Activated B cell treated with CpG ODN at 0.5 μM for 24 hours (primary cell): ENCODE measurements at regions not wholly inside any gene's neighbourhood (a gene's known extent, or its start where the extent isn't known, plus 50 kb on each side); places are given as distances from the start of the nearest gene placed in this dataset.

ENCODE experiments used
- ATAC-seq: fragments of 200-7000 bp; cut with Tn5 transposase; one replicate; pipeline ENCODE4 v1.10.0; 2021; ENCODE audit warnings: low read depth, mild to moderate bottlenecking, moderate library complexity
- CTCF ChIA-PET: fragments of 350-600 bp; sonication (Branson Sonifier 250); formaldehyde crosslinking; loops from one replicate; lab custom pipeline; 2021; ENCODE audit warnings: antibody characterized with exemption; lab: Charles Lee
- POLR2A ChIA-PET: fragments of 350-600 bp; sonication (Branson Sonifier 250); formaldehyde crosslinking; loops from one replicate; lab custom pipeline; 2021; ENCODE audit warnings: antibody characterized with exemption; lab: Charles Lee
- DNase-seq: peaks from one replicate; pipeline ENCODE4 v3.0.0; 2022
- H3K27ac Mint-ChIP-seq: one replicate; pipeline ENCODE4 v1.8.0; 2020; ENCODE audit warnings: mixed read lengths
- H3K27me3 Mint-ChIP-seq: one replicate; pipeline ENCODE4 v1.8.0; 2021; ENCODE audit warnings: mixed read lengths
- H3K36me3 Mint-ChIP-seq: one replicate; pipeline ENCODE4 v1.8.0; 2021; ENCODE audit warnings: low read depth, mixed read lengths
- H3K4me1 Mint-ChIP-seq: one replicate; pipeline ENCODE4 v1.8.0; 2021; ENCODE audit warnings: mixed read lengths
- H3K4me3 Mint-ChIP-seq: one replicate; pipeline ENCODE4 v1.8.0; 2020; ENCODE audit warnings: mild to moderate bottlenecking, mixed read lengths
- H3K9me3 Mint-ChIP-seq: one replicate; pipeline ENCODE4 v1.8.0; 2020; ENCODE audit warnings: mixed read lengths
- intact Hi-C: fragments of 100-400 bp; cut with micrococcal nuclease; formaldehyde crosslinking; loops from one replicate; pipeline ENCODE4 v1.15.1; 2024
- TF ChIP-seq, protein P1 (sequence below): fragments of 200-600 bp; IDR thresholded peaks from one replicate; pipeline ENCODE4 v1.8.0; 2022; ENCODE audit warnings: antibody characterized with exemption, mild to moderate bottlenecking

DNA sequence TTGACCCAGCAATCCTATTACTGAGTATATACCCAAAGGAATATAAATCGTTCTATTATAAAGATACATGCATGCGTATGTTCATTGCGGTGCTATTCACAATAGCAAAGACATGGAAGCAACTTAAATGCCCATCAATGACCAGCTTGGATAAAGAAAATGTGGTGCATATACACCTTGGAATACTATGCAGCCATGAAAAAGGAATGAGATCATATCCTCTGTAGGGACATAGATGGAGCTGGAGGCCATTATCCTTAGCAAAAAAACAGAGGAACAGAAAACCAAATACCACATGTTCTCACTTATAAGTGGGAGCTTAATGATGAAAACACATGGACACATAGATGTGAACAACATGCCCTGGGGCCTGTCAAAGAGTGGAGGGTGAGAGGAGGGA, 124.1 kb upstream of the AFF2 start:
- H3K4me1 Mint-ChIP-seq = peaks cover 18% of the 10 kb centered on the region
- POLR2A ChIA-PET = interaction anchor here (0.6 kb wide), 1 partner anchor 223 kb away, joined by 5 read pairs; no protein-coding TSS in a partner anchor
- CTCF ChIA-PET = no interaction called here
- H3K36me3 Mint-ChIP-seq = no peaks in the 10 kb centered on the region
- H3K27me3 Mint-ChIP-seq = no peaks in the 10 kb centered on the region
- no peak overlapping the region for H3K4me3 Mint-ChIP-seq
- peaks cover 3% of the 10 kb centered on the region for H3K9me3 Mint-ChIP-seq
- DNase-seq = no peak
- TF ChIP-seq, protein P1, sequence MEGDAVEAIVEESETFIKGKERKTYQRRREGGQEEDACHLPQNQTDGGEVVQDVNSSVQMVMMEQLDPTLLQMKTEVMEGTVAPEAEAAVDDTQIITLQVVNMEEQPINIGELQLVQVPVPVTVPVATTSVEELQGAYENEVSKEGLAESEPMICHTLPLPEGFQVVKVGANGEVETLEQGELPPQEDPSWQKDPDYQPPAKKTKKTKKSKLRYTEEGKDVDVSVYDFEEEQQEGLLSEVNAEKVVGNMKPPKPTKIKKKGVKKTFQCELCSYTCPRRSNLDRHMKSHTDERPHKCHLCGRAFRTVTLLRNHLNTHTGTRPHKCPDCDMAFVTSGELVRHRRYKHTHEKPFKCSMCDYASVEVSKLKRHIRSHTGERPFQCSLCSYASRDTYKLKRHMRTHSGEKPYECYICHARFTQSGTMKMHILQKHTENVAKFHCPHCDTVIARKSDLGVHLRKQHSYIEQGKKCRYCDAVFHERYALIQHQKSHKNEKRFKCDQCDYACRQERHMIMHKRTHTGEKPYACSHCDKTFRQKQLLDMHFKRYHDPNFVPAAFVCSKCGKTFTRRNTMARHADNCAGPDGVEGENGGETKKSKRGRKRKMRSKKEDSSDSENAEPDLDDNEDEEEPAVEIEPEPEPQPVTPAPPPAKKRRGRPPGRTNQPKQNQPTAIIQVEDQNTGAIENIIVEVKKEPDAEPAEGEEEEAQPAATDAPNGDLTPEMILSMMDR = no peak
- no peak overlapping the region for H3K27ac Mint-ChIP-seq
- ATAC-seq = no peak
- intact Hi-C loops = no loop called here

DNA sequence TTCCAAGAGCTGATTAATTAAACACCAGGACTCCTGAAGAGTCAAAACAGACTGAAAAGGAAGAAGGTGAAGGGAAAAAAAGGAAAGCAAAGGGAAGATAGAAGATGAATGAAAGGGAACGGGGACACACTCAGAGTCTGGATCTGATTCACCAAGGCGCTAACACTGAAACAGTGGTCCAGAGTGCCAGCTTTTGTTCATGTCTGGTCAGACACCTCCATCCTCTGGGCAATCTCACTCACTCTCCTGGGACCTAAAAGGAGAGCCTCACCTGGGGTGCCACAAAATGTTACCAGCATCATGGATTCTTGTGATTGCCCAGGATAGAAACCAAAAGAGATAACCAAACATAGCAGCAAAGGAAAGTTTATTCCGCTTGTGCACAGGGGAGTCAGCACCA, 120.3 kb upstream of the AFF2 start:
- DNase-seq (no peak), ATAC-seq (no peak)
- H3K9me3 Mint-ChIP-seq = peaks cover 3% of the 10 kb centered on the region
- ChIA-PET CTCF (interaction anchor here (1.3 kb wide), 1 partner anchor 246 kb away, joined by 4 read pairs; no protein-coding TSS in a partner anchor), POLR2A (interaction anchor here (0.6 to 0.7 kb wide), 2 partner anchors 120 to 124 kb away, joined by 3 to 4 read pairs; no protein-coding TSS in a partner anchor)
- H3K27ac Mint-ChIP-seq = peak overlapping the region; percentile 88
- peak overlapping the region; percentile 83 for H3K4me3 Mint-ChIP-seq
- peaks cover 30% of the 10 kb centered on the region for H3K4me1 Mint-ChIP-seq
- H3K27me3 Mint-ChIP-seq = no peaks in the 10 kb centered on the region
- H3K36me3 Mint-ChIP-seq = no peaks in the 10 kb centered on the region
- intact Hi-C loops = loop anchor here (1.0 to 2.0 kb wide), 3 partner anchors 79 to 907 kb away; no protein-coding TSS in a partner anchor
- TF ChIP-seq, protein P1 = no peak

DNA sequence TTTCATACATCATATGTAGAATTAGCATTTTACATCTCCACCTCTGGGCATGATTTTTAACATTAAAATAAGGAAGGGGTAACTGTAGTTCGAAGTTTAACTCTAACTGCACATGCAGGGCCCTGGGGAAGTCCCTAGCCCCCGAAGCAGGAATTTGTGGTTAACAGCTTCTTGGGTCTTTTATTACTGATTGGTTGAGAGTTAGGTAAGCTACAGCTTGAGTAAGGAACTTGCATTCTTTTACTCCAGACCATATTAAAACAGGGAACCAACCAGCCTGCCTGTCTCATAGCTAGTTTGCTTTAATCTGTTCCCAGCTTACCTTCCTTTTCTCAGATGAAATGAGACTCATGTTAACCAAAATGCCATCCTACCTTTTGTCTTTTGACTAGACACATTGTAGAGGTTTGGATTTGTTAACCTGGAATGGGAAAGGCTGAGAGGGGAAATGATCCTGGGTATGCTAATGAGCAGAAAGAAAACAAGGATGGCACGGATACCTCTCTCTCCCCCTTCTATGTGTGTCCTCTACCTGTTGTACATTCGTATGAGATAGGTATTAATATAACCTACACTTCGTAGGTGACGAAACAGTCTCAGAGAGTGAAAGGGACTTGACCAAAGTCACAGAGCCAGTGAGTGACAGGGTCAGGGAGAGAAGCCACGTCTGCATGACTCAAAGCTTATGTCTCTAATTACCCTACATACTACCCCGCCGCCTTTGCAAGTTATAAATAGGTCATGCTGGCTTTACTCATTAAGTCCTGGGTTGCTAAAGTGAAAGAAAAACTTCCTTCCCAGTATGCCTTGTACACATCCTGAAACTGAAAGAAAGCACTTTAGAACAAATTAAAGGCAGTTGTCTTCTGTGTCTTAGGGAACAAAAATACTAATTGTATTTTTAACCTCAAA, 119.5 kb upstream of the AFF2 start:
- Mint-ChIP-seq H3K4me3 (peak overlapping the region; percentile 83), H3K36me3 (no peaks in the 10 kb centered on the region), H3K27ac (peak overlapping the region; percentile 88), H3K27me3 (no peaks in the 10 kb centered on the region), H3K4me1 (peaks cover 30% of the 10 kb centered on the region), H3K9me3 (no peaks in the 10 kb centered on the region)
- ChIA-PET CTCF (interaction anchor here (1.3 kb wide), 1 partner anchor 247 kb away, joined by 4 read pairs; no protein-coding TSS in a partner anchor), POLR2A (interaction anchor here (1.1 kb wide), 1 partner anchor 79 kb away, joined by 3 read pairs; no protein-coding TSS in a partner anchor)
- TF ChIP-seq, protein P1 = no peak
- peak; percentile 81 for ATAC-seq
- intact Hi-C loops = loop anchor here (1.0 to 2.0 kb wide), 6 partner anchors 36 to 906 kb away; no protein-coding TSS in a partner anchor
- no peak for DNase-seq

DNA sequence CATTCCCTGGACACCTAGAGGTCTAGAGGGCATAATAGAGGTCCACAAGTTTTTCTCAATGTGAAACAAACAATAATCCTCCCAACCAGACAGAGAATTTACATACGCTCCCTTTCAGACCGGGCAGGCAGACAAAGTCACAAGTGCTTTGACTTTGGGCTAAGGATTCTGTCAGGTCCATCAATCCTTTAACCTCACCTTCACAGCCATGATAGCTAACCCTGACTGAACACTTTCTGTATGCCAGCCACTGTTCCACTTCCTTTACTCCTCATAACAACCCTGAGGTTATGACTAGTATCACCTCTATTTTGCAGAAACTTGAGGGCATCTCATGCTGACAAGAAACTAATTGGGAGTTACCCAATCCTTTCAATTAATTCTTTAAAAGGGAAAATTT, 118.8 kb upstream of the AFF2 start:
- H3K27ac Mint-ChIP-seq = peak overlapping the region; percentile 88
- CTCF ChIA-PET = no interaction called here
- intact Hi-C loops = loop anchor here (1.0 to 2.0 kb wide), 5 partner anchors 36 to 905 kb away; no protein-coding TSS in a partner anchor
- H3K9me3 Mint-ChIP-seq = no peaks in the 10 kb centered on the region
- peak overlapping the region; percentile 83 for H3K4me3 Mint-ChIP-seq
- DNase-seq (no peak), ATAC-seq (peak; percentile 17)
- POLR2A ChIA-PET = interaction anchor here (1.1 kb wide), 1 partner anchor 78 kb away, joined by 3 read pairs; no protein-coding TSS in a partner anchor
- H3K27me3 Mint-ChIP-seq = no peaks in the 10 kb centered on the region
- H3K36me3 Mint-ChIP-seq = no peaks in the 10 kb centered on the region
- H3K4me1 Mint-ChIP-seq = peaks cover 30% of the 10 kb centered on the region
- TF ChIP-seq, protein P1 = no peak

DNA sequence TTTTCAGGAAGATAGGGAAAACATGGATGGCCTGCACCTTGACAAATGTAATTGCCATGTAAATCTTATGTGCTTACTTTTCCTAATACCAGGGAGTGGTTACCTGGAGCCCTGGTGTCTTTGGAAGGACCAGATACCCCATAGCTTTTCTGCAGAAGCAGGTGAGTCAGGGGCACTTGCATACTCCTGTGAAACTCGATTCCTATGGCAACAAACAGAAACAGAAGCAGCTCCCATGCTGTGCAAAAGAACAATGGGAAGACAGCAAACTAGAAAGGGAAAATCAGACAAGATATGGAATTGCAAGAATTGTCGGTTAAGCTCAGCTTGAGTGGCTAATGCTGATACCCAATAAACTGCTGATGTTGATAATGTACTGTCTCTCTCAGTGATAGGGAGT, 117.4 kb upstream of the AFF2 start:
- no peak overlapping the region for H3K4me3 Mint-ChIP-seq
- no peaks in the 10 kb centered on the region for H3K9me3 Mint-ChIP-seq
- no peak overlapping the region for H3K27ac Mint-ChIP-seq
- H3K36me3 Mint-ChIP-seq = no peaks in the 10 kb centered on the region
- ChIA-PET POLR2A (no interaction called here), CTCF (no interaction called here)
- intact Hi-C loops = no loop called here
- H3K27me3 Mint-ChIP-seq = no peaks in the 10 kb centered on the region
- peaks cover 30% of the 10 kb centered on the region for H3K4me1 Mint-ChIP-seq
- DNase-seq = no peak
- no peak for ATAC-seq
- TF ChIP-seq, protein P1 = no peak
